GM12874 (cell line): ENCODE measurements at regions not wholly inside any gene's neighbourhood (a gene's known extent, or its start where the extent isn't known, plus 50 kb on each side); places are given as distances from the start of the nearest gene placed in this dataset.

Experiments
- CTCF ChIP-seq: IDR thresholded peaks from 2 replicates; pipeline ENCODE4 v1.5.1; 2011; ENCODE audit warnings: low read depth, mild to moderate bottlenecking, control low read depth, low read length, moderate library complexity; ENCODE audit not compliant: insufficient read depth

- TF ChIP-seq CTCF, result no peak
These were observed 447.1 kb upstream of the HS6ST1 start for GRCh38 chr2:128765811-128766210.

GRCh38 chr2:128768041-128768440, 449.4 kb upstream of the HS6ST1 start:
- no peak for TF ChIP-seq CTCF

GRCh38 chr2:128769457-128770142, 450.9 kb upstream of the HS6ST1 start:
- TF ChIP-seq CTCF, result no peak

- no peak for TF ChIP-seq CTCF
These were observed 451.7 kb upstream of the HS6ST1 start for GRCh38 chr2:128770143-128771085.

GRCh38 chr2:128771401-128771800, 452.7 kb upstream of the HS6ST1 start:
- TF ChIP-seq CTCF, result no peak

- TF ChIP-seq CTCF, result no peak
These were observed 454.0 kb upstream of the HS6ST1 start for GRCh38 chr2:128772671-128773070.

GRCh38 chr2:128773641-128774319, 455.1 kb upstream of the HS6ST1 start:
- TF ChIP-seq CTCF, result no peak
